ENCODE measurements at regions not wholly inside any gene's neighbourhood (a gene's known extent, or its start where the extent isn't known, plus 50 kb on each side); places are given as distances from the start of the nearest gene placed in this dataset.

DNA sequence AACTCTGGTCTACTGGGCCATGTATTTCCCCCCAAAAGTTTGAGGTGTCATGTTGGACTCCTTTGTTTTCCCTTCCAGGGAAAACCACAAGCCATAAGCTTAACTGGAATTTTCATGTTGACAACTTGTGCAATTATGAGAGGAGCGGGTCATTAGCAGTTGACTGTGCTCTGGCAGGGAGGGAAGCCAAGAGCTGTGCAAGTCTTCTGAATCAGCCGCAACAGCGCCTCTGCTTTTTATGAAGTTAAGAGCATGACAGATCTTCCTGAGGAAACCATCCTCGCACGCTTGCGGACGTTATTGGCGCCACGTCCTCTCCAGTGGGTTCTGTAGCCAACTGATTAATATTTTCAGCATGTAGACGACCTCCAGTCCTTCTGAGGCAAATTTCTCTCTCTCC is 148.7 kb upstream of the MKI67 start:
- TF ChIP-seq, protein P1, sequence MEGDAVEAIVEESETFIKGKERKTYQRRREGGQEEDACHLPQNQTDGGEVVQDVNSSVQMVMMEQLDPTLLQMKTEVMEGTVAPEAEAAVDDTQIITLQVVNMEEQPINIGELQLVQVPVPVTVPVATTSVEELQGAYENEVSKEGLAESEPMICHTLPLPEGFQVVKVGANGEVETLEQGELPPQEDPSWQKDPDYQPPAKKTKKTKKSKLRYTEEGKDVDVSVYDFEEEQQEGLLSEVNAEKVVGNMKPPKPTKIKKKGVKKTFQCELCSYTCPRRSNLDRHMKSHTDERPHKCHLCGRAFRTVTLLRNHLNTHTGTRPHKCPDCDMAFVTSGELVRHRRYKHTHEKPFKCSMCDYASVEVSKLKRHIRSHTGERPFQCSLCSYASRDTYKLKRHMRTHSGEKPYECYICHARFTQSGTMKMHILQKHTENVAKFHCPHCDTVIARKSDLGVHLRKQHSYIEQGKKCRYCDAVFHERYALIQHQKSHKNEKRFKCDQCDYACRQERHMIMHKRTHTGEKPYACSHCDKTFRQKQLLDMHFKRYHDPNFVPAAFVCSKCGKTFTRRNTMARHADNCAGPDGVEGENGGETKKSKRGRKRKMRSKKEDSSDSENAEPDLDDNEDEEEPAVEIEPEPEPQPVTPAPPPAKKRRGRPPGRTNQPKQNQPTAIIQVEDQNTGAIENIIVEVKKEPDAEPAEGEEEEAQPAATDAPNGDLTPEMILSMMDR (IDR thresholded peaks at IDR 0.05): no peak
- TF ChIP-seq POLR2AphosphoS5 (IDR thresholded peaks at IDR 0.05): peak in 1 of 4 donors; percentile 24
- TF ChIP-seq POLR2A (IDR thresholded peaks at IDR 0.05): no peak

Measured in sigmoid colon (tissue), 4 donors.